Fibroblast of villous mesenchyme (primary cell): ENCODE measurements at regions not wholly inside any gene's neighbourhood (a gene's known extent, or its start where the extent isn't known, plus 50 kb on each side); places are given as distances from the start of the nearest gene placed in this dataset.
A peak's percentile ranks its signal among the peaks of the same experiment; 100 is the strongest.

Source experiments
- DNase-seq: peaks from one replicate; pipeline ENCODE4 v3.0.0-alpha.2; 2010; ENCODE audit warnings: low read depth
- H3K4me3 ChIP-seq: 2 replicates; pipeline ENCODE4 v1.5.1; 2011; ENCODE audit warnings: low read depth, mild to moderate bottlenecking, low read length
- CTCF ChIP-seq: IDR thresholded peaks from 2 replicates; pipeline ENCODE4 v1.5.1; 2012; ENCODE audit warnings: low read depth, mild to moderate bottlenecking, low read length; ENCODE audit not compliant: insufficient read depth

GRCh38 chr2:221629468-221629867, 57.4 kb upstream of the EPHA4 start:
- DNase-seq, result peak; percentile 14
- no peak for TF ChIP-seq CTCF
- no peak overlapping the region for H3K4me3 ChIP-seq

DNA sequence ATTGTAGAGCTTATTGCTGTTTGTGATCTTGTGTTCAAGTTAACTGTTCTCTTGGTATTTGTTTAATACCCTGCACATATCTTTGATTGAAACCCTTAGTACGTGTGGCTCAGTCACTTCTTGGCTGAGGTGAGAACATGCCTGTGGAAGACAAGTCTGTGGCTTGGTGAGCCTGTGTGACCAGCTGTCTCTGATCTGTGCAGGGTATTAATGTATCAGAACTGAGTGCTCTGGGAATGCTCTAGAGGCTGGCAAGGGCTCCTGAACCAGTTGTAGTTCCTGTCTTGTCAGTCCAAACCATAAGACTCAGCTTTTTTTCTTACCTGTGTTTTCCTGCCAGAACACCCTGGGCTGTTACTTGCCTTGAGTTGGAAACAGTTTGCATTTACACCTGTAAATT, 52.4 kb upstream of the EPHA4 start:
- no peak overlapping the region for H3K4me3 ChIP-seq
- no peak for TF ChIP-seq CTCF
- DNase-seq, result no peak
